NCI-H1417 (cell line): ENCODE measurements at regions not wholly inside any gene's neighbourhood (a gene's known extent, or its start where the extent isn't known, plus 50 kb on each side); places are given as distances from the start of the nearest gene placed in this dataset.
"Not testable (repeated sequence)": the region's sequence is repeated elsewhere in the genome, so short reads cannot be mapped to it uniquely, and the experiment has no call there.

Source experiments
- DNase-seq, 3 experiments: peaks; one replicate each; lab custom pipeline; 2025; lab: John Stamatoyannopoulos, UW

DNA sequence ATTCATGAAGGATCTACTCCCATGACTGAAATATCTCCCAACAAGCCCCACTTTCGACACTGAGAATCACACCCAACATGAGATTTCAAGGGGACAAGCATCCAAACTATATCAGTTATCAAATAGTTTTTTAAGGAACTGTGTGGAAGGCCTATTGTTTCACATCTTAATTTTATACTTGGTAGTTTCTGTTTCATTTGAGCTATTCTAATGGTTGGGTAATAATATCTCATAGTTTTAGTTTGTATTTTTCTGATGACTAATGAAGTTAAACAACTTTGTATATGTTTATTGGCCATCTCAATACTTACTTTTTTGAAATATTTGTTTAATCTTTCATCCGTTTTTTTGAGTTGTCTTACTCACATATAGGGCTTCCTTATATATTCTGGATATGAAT lies 135.0 kb downstream of the SCG2 start:
- DNase-seq = no peak

DNA sequence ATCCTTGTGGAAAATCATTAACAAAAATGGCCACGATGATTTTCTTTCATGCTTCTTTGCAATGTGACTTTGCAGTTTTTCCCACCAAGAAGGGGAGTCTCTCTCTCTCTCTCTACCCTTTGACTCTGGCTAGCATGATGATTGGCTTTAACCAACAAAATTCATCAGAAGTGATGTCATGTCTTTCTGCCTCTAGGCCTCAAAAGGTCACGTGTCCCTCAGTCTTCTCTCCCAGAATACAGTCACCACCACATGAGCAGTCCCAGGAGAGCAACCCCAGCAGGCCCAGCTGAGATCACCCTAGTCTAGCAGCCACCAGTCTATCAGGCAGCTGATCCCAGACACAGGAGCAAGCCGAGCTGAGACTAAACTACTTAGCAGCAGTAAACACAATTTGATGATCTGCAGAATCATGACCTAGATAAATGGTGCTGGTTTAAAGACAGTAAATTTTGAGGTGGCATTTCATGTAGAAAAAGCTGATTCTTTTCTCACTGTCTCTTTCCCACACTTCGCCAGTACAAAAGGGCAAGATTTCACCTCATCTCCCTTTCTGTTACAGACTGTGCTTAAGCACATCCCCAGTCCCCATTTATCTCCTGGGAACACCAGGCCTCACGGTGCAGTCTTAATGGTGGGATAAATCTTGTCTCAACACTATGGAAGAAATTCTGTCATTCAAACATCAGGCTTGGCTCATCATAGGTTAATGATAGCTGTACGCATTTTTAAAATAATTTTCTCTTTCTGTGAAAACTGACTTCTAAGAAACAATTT lies 132.7 kb downstream of the SCG2 start:
- DNase-seq = no peak

DNA sequence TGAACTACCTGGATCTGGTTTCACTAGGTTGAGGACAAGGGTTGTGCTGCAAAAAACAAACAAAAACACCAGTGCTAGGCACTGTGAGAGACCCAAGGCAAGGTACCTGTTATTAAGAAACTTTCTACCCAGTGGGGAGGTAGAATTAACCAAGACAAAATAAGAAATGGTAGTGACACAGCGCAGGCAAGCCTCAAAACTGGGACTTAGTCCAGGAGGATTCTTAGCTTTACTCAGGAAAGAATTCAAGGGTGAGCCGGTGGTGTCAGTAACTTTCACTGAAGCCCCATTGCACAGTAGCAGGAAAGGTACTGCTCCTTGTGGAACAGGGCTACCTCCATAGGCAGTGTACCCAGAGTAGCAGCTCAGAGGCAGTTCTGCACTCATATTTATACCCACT lies 131.6 kb downstream of the SCG2 start:
- DNase-seq = no peak

DNA sequence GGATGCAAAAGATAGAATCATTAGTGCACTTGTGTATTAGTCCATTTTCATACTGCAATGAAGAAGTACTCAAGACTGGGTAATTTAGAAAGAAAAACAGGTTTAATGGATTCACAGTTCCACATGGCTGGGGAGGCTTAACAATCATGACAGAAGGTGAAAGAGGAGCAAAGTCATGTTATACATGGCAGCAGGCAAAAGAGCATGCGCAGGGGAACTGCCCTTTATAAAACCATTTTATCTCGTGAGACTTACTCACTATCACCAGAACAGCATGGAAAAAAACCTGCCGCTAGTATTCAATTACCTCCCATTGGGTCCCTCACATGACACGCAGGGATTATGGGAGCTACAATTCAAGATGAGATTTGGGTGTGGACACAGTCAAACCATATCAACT lies 129.4 kb downstream of the SCG2 start:
- no peak for DNase-seq

DNA sequence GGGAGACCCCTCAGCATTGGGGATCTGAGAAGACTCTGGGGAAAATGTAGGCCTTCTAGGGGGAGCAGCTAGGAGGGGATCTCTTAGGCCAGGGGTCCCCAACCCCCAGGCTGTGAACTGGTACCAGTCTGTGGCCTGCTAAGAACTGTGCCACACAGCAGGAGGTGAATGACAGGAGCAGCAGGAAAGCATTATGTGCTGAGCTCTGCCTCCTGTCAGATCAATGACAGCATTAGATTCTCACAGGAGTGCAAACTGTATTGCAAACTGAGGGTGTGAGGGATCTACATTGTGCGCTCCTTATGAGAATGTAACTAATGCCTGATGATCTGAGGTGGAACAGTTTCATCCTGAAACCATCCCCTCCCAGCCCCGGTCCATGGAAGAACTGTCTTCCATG lies 127.3 kb downstream of the SCG2 start:
- no peak for DNase-seq

DNA sequence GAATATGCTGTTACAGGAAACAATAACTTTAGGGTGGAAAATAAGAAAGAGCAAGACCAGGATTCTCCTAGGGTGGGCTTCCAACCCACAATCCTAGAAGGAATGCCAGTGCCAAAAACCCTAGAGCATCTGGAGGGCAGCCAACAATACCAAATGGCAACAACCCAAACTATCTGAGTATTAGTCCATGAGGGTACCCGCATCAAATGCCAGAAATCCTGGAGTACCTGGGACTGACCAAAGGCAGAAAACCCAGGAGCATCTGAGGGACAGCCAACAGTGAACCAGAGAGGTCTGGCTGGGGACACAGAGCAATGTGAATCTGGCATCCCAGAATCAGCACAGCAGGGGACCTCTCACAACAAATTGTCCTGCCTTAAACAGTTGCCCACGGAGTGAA lies 126.3 kb downstream of the SCG2 start:
- no peak for DNase-seq

DNA sequence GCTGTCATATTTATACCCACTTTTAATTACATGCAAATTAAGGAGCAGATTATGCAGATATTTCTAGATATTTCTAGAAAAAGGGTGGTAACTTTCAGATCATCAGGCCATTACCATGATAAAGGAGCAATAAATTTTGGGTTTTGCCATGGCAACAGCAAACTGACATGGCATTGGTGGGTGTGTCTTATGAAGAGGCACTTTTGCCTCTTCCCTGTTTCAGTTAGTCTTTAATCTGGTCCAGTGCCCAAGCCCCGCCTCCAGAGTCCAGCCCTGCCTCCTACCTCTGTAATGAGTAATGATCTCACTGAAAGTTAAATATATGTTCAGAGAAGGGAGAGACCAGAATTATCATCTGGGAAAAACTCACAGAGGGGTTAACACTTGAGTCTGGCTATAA lies 124.8 kb downstream of the SCG2 start:
- DNase-seq = peak in 1 of 3 experiments; percentile 4

DNA sequence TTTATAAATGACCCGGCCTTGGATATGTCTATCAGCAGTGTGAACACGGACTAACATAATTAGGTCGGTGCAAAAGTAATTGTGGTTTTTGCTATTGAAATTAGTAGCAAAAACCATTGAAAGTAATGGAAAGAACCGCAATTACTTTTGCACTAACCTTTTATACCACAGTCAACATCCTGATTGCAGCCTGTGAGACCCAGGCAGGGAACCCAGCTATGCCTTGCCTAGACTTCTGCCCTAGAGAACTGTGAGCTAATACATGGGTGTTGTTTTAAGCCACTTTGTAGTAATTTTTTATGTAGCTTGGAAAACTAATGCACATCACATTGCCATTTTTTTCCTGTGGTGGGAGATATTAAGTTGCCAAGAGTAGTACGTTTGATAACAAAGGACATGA lies 120.7 kb downstream of the SCG2 start:
- DNase-seq = no peak

DNA sequence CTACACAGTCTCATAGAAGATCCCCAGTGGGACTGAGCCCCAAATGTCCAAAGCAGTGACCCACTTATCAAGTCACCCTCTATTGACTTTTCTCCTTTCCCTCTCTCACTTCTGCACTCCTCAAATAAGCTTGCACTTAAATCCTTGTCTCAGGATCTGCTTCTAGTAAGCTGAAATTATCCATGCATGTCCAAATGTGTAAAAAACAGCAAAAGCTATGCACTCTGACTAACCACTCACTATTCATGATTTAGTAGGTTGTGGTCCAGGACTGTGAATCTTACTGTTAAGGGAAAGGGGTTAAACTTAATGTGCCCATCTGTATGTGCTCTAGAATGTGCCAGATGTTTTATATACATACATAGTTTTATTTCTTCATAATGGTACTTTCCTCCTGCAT lies 115.4 kb downstream of the SCG2 start:
- DNase-seq = peak in 1 of 3 experiments; percentile 25

DNA sequence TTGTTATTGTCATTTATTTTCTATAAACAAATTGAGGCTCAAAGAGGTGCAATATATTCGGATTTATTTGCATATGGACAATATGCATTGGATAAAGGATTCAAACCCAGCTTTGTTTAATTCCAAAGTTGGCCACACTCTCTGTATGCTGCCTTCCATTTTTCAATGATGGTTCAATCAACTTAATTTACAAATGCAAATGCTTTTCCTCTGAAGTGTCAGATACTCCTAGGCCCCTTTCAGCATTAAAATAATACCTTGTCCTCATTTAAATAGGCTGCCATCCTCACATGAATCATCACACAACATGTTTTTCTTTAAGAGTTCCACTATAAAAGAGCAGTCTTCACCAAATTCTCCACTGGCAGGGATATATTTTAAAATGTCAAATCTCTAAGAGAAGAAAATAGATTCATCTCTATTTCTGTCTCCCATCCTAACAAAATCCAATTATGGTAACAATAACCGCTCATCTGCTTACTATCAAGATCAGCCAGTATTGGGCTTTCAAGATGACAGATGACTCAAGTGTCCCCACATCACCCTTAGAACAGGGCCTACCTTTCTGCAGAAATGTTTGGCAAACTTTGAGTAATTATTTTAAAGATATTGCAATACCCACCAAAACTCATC lies 114.8 kb downstream of the SCG2 start:
- DNase-seq = no peak

DNA sequence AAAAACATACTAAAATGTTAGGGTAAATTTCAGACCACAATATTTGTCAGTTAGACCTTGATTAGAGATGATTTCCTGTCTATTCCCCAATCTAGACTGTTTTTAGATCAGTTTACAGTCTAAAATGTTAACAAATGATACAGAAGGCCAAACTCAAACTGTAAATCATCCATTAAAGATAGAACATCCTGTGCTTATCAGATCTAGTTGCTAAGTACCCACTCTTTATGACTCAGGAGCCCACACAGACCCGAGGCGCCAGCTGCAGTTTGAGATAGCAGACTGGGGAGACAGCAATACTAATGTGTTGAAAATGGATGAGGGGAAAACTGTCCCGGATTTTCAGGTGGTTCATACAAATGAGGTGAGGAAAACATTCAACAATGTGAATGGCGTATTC lies 113.3 kb downstream of the SCG2 start:
- peak; percentile 4 to 41 (median 11) for DNase-seq

DNA sequence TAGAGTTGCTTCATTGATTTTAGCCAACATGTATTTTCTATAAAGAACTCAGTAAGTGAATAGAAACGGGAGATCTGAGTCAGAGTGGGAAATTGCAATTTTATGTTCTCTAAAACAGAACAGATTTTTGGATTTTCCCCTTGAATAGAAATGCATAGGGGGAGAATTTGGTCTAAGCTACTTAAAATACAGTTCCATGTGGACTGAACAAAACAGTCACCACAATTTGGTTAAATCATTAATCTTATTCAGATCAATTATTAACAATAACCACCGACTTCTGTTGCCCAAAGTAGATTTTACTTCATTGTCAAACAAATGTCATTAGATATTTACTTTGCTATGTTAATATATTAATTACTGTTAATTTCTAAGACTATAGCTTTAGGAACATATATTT lies 107.7 kb downstream of the SCG2 start:
- no peak for DNase-seq

DNA sequence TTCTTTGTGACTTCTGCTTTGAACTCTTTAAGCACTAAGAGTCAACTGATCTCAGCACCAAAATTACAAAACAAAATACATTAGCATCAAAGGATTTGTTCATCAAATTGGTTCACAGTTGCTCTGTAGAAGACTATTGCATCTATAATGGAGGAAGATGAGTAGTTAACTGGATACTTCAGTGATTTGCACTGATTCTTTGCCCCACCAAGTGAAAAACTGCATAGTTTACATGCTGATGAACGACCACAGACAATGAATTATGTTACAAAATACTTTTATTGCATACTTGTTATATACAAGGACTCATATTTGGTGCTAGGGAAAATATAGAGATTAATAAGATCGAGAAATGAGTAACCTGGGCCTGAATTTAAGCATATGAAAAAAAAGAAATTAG lies 107.2 kb downstream of the SCG2 start:
- DNase-seq = no peak

DNA sequence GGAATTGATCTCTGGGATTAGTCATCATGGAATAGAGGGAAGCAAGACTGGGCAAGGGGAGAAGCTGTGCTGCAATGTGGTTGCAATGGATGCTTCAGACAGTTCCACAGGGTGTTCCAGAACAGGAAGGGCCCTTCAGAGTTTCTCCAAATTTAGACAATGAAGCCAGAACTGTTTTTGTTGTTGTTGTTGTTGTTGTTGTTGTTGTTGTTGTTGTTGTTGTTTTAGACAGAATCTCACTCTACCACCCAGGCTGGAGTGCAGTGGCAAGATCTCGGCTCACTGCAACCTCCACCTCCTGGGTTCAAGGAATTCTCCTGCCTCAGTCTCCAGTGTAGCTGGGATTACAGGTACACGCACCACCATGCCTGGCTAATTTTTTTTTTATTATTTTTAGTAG lies 105.3 kb downstream of the SCG2 start:
- DNase-seq = not testable (repeated sequence)

DNA sequence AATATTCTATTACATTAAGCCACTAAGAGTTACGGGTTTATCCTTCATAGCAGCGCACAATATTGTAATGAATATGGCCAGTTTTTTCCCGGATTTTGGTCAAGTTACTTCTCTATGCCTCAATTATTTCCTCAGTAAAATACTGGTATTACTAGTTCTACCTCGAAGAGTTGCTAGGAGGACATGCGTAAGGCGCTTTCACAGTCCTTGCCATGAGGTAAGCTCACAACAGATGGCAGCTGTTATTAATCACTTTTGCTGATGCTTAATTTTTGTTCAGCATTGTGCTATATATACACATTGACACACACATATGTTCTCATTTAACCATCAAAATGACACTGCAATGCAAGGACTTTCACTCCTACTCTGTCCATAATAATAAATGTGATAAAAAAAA lies 101.5 kb downstream of the SCG2 start:
- DNase-seq = no peak

DNA sequence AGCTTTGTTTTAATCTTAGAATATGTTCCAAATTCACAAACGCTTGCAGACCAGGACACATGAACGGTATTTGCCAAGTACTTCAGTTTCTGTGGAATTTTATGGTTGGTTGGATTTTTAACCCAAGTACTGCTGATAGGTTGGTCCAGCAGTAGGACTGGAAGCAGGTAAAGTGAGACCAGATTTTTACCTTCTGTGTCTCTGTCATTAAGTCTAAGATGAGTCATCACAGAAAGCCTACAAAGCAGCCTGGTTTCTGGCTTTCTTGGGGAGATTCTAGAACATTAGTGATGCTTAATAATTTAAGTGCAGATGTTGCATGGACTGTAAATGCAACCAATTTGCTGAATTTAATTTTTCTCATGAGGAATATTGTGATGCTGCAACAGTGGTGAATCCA lies 100.5 kb downstream of the SCG2 start:
- peak in 1 of 3 experiments; percentile 5 for DNase-seq

DNA sequence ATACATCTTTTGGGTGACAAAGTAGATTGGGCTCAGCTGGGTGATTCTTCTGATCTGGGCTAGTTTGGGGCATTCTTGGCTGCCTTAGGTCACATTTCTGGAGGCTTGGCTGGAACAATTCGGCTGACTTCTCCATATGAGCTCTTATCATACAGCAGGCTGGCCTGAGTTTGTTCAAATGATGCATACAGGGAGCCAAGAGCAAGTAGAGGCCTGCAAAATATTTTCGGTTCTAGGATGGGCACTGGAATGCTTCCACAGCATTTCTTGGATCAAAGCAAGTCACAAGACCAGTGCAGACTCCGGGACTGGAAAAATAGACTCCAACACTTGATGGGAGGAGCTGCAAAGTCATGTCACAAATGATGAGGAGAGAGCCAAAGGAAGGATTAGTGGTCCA lies 98.4 kb downstream of the SCG2 start:
- no peak for DNase-seq

DNA sequence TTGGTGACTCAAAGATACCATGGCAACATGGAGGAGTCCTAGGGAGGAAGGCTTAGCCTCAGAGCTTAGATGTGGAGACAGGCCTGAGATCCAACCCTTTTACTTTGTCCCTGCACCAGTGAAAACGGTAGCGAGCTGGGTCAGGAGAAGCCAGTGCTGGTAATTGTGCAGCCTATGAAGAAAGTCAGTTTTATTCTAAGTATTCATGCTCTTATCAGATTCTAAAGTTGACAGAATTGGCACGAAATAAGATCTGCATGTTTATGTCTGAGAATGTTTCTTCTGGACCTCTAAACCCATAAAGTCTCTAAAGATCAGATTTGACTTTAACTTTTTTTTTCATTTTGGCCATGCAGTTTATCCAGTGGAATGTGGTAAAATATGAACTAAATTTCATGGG lies 93.8 kb downstream of the SCG2 start:
- DNase-seq = no peak

DNA sequence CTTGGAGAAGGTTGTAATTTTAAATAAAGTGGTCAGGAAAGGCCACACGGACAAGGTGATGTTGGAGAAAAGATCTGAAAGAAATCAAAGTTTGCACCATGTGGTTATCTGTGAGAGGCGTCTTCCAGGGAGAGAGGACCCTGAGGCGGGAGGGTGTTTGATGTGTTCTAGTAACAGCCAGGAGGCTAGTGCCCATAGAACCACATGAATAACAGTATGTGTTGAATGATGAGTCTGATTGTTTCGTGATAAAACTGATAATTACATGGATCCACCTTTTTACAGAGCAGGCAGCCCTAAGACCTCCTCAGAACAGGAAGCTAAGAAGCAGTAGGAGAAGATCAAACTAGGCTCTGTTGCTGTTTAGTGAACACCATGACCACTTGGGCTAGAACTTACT lies 91.4 kb downstream of the SCG2 start:
- no peak for DNase-seq

DNA sequence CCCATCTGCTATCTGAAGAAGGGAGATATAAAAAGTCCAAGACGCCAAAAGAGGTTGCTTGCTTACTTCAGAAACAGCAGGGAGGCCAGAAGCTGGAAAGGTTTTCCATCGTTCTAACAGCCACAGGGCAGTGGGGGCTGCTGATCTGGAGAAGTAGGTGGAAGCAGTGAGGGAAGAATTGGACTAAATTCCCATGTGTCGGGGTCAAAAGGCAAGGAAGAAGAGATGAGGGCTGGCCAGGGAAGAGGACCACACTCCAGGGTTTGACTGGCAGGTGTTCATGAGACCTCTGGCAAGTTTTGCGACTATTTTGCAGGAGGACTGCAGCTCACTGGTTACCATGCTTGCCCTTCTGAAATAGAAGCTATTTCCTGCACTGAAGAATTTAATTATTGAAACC lies 91.0 kb downstream of the SCG2 start:
- no peak for DNase-seq

DNA sequence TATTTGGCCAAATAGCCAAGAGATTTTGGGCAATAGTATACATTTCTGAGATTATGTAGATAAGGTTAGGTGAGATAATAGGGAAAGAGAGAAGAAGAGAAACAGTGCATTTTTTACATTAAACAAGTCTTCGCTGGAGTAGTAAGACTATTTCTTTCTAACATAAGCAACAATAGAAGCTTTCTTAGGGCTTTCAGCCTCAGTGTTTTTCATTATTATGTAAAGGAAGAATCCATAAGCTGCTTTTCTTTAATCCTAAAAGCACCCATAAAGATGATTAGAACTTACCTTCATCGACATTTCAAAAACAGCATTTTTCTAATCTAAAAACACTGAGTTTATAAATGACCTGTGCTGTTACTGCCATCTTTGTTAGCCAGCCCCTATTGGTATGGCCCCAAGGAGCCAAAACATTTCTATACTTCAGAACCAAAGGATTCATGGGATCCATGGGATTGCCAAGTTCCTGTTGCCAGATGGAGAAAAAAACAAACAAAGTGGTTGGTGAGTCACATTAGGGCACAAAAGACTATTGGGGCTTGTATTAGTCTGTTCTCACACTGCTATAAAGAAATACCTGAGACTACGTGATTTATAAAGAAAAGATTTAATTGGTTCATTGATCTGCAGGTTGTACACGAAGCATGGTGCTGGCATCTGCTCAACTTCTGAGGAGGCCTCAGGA lies 88.2 kb downstream of the SCG2 start:
- DNase-seq = no peak

DNA sequence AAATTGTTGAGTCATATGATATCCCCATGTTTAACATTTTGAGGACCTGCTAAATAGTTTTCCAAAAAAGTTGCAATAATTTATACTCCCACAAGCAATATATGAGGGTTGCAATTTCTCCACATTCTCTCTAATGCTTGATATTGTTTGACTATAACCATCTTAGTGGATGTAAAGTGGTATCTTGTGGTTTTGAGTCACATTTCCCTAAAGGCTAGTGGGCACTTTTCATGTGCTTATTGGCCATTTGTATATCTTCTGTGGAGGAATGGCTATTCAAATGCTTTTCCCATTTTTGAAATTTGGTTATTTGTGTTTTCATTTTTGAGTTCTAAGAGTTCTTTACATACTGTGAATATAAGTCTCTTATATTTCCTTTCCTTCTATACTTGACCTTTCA lies 82.7 kb downstream of the SCG2 start:
- DNase-seq = no peak

DNA sequence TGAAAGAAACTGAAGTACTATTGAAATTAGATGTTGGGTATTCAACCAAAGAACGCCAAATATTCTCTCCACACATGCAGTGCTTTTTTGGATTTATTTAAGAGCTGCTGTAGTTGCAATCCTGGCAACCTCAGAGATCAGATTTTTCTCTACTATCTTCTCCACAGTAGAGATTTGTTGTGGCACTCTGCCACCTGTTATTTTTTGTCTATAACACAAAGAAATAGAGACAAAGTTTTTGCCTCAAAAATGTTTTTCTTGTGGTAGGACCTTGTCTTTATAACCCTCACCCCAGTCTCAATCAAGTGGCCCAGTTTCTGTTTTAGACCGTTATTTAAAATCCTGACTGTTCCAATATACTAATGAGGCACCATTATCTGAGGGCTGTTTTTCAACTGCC lies 79.4 kb downstream of the SCG2 start:
- no peak for DNase-seq
